ENCODE measurements at regions not wholly inside any gene's neighbourhood (a gene's known extent, or its start where the extent isn't known, plus 50 kb on each side); places are given as distances from the start of the nearest gene placed in this dataset. TPM values are rescaled to one million over a fixed set of nuclear protein-coding genes. Genes with fewer than 3 reads are reported as not detected.
"Not testable (repeated sequence)": the region's sequence is repeated elsewhere in the genome, so short reads cannot be mapped to it uniquely, and the experiment has no call there.

GRCh38 chr4:118634126-118634875 is 50.9 kb upstream of the METTL14 start:
- FAIRE-seq; H3K18ac ChIP-seq (ENCODE audit: extremely low read depth, low read length); H3K79me2 ChIP-seq (ENCODE audit: control insufficient read depth in 1 of 2, insufficient read depth in 2 of 2, low read length in 2 of 2); H3K4ac ChIP-seq (replicated peaks; ENCODE audit: insufficient read length, low read depth, low read length); H2BK120ac ChIP-seq (replicated peaks; ENCODE audit: low read depth, low read length); H3K27me3 ChIP-seq (replicated peaks in 1 of 4; ENCODE audit: control insufficient read depth in 3 of 4, extremely low read depth in 1 of 4, insufficient read depth in 3 of 4, low read length in 3 of 4); CTCF ChIA-PET (ENCODE audit: partially characterized antibody); H2AFZ ChIP-seq (ENCODE audit: low read length); H3K9me3 ChIP-seq (ENCODE audit: insufficient read depth in 2 of 2, low read depth in 1 of 2, low read length in 1 of 2); H3K4me3 ChIP-seq (ENCODE audit: extremely low read depth in 1 of 4, insufficient read depth in 2 of 4, low read depth in 3 of 4, low read length in 4 of 4); H3K4me2 ChIP-seq (ENCODE audit: insufficient read depth in 1 of 2, low read depth in 2 of 2, low read length in 2 of 2); H4K91ac ChIP-seq (replicated peaks; ENCODE audit: insufficient read length, low read length); H4K8ac ChIP-seq (ENCODE audit: extremely low read depth, insufficient read depth, low read length); H2AK5ac ChIP-seq (ENCODE audit: low read depth, low read length); H3K23me2 ChIP-seq (ENCODE audit: low read depth, low read length); DNase-seq (ENCODE audit: low read depth in 1 of 2, low spot score in 2 of 2); H3K4me1 ChIP-seq (replicated peaks in 1 of 4; ENCODE audit: control insufficient read depth in 3 of 4, insufficient read depth in 4 of 4, low read length in 3 of 4); H2BK15ac ChIP-seq (ENCODE audit: low read length); H3K9ac ChIP-seq (replicated peaks in 1 of 4; ENCODE audit: extremely low read depth in 1 of 4, low read depth in 3 of 4, low read length in 3 of 4); H2BK5ac ChIP-seq (ENCODE audit: low read depth, low read length); H2BK20ac ChIP-seq (ENCODE audit: low read length); H3K14ac ChIP-seq (ENCODE audit: insufficient read length); H3K56ac ChIP-seq (replicated peaks; ENCODE audit: insufficient read length, low read depth, low read length); H2BK12ac ChIP-seq (ENCODE audit: low read depth, low read length); H3K27ac ChIP-seq (ENCODE audit: low read depth, low read length); H4K5ac ChIP-seq (ENCODE audit: insufficient read length, low read depth, low read length); POLR2A ChIA-PET (ENCODE audit: partially characterized antibody); H3K79me1 ChIP-seq (ENCODE audit: low read depth, low read length); H4K20me1 ChIP-seq (replicated peaks in 1 of 2; ENCODE audit: control insufficient read depth in 1 of 2, insufficient read depth in 2 of 2, low read length in 2 of 2); H3K23ac ChIP-seq (ENCODE audit: insufficient read length): not testable (repeated sequence)
- WGBS, 2 experiments (ENCODE audit: extremely low coverage in 1 of 2, insufficient coverage in 1 of 2, insufficient read length in 1 of 2, insufficient replicate concordance in 2 of 2, low coverage in 1 of 2, low lambda C conversion rate in 2 of 2, missing lambda C conversion rate in 1 of 2), result 93% methylated on average over 27 of the region's 33 CpGs; no CpG with 5 or more reads in 1 of the 2 experiments
- H3K36me3 ChIP-seq (ENCODE audit: control insufficient read depth in 2 of 4, insufficient read depth in 4 of 4, low read length in 3 of 4), result peaks cover 0 to 15% (median 3%) of the 10 kb centered on the region in 4 experiments; a peak in 3 of 8 replicates

Small RNA genes in the stretch of these regions (small RNA-seq; reads per million reads assigned to genes)
- not detected for gene AC092670.1 (ENCODE audit: insufficient read depth)
- gene RNU6-1054P (ENCODE audit: insufficient read depth), result not detected
